Fibroblast of the aortic adventitia (primary cell): ENCODE measurements at regions not wholly inside any gene's neighbourhood (a gene's known extent, or its start where the extent isn't known, plus 50 kb on each side); places are given as distances from the start of the nearest gene placed in this dataset.

Source experiments
- DNase-seq: peaks from one replicate; pipeline ENCODE4 v3.0.0-alpha.2; 2010; ENCODE audit warnings: low read depth
- H3K4me3 ChIP-seq: 2 replicates; pipeline ENCODE4 v1.5.1; 2011; ENCODE audit warnings: low read depth, mild to moderate bottlenecking, control low read depth, low read length, moderate library complexity
- CTCF ChIP-seq: IDR thresholded peaks from 2 replicates; pipeline ENCODE4 v1.5.1; 2011; ENCODE audit warnings: mild to moderate bottlenecking, low read length, control low read depth, inconsistent platforms; ENCODE audit not compliant: insufficient read depth

GRCh38 chr15:81608309-81608829 lies 234.4 kb upstream of the TMC3 start:
- no peak for TF ChIP-seq CTCF
- no peak for DNase-seq

GRCh38 chr15:81604713-81605112 lies 230.7 kb upstream of the TMC3 start:
- DNase-seq: no peak
- H3K4me3 ChIP-seq: no peak overlapping the region
- no peak for TF ChIP-seq CTCF

More at GRCh38 chr15:81608309-81608829, 234.4 kb upstream of the TMC3 start:
- H3K4me3 ChIP-seq: no peak overlapping the region

- no peak for TF ChIP-seq CTCF
- no peak for DNase-seq
- no peak overlapping the region for H3K4me3 ChIP-seq
Measured at GRCh38 chr15:81596159-81596865, 222.3 kb upstream of the TMC3 start.

- TF ChIP-seq CTCF: no peak
Measured at GRCh38 chr15:81595752-81596151, 221.7 kb upstream of the TMC3 start.

GRCh38 chr15:81589671-81590070 lies 215.7 kb upstream of the TMC3 start:
- no peak for DNase-seq
- no peak overlapping the region for H3K4me3 ChIP-seq
- no peak for TF ChIP-seq CTCF

More at GRCh38 chr15:81595752-81596151, 221.7 kb upstream of the TMC3 start:
- no peak for DNase-seq
- H3K4me3 ChIP-seq: no peak overlapping the region

- H3K4me3 ChIP-seq: no peak overlapping the region
- no peak for TF ChIP-seq CTCF
- no peak for DNase-seq
Measured at GRCh38 chr15:81575436-81576123, 201.6 kb upstream of the TMC3 start.
